NCI-H1694 treated with DMSO at 0.1 percent for 48 hours (cell line): ENCODE measurements at regions not wholly inside any gene's neighbourhood (a gene's known extent, or its start where the extent isn't known, plus 50 kb on each side); places are given as distances from the start of the nearest gene placed in this dataset.

ENCODE experiments used
- DNase-seq: peaks from one replicate; lab custom pipeline; 2025; lab: John Stamatoyannopoulos, UW

- DNase-seq = no peak
Observed at GRCh38 chr10:21263263-21263803, 262.1 kb downstream of the SKIDA1 start.

- no peak for DNase-seq
Observed at GRCh38 chr10:21261842-21262294, 263.6 kb downstream of the SKIDA1 start.

- no peak for DNase-seq
Observed at GRCh38 chr10:21260506-21261149, 264.9 kb downstream of the SKIDA1 start.

- no peak for DNase-seq
Observed at GRCh38 chr10:21260066-21260465, 265.4 kb downstream of the SKIDA1 start.

GRCh38 chr10:21257919-21258318 lies 267.6 kb downstream of the SKIDA1 start:
- DNase-seq = no peak

- no peak for DNase-seq
Observed at GRCh38 chr10:21257191-21257590, 268.3 kb downstream of the SKIDA1 start.

- no peak for DNase-seq
Observed at GRCh38 chr10:21249435-21249834, 276.0 kb downstream of the SKIDA1 start.

- DNase-seq = no peak
Observed at GRCh38 chr10:21247592-21247991, 277.9 kb downstream of the SKIDA1 start.

GRCh38 chr10:21246178-21246577 lies 279.3 kb downstream of the SKIDA1 start:
- DNase-seq = no peak

- no peak for DNase-seq
Observed at GRCh38 chr10:21243748-21244257, 281.7 kb downstream of the SKIDA1 start.

- DNase-seq = no peak
Observed at GRCh38 chr10:21242915-21243314, 282.6 kb downstream of the SKIDA1 start.

GRCh38 chr10:21238717-21239116 lies 286.8 kb downstream of the SKIDA1 start:
- no peak for DNase-seq

- no peak for DNase-seq
Observed at GRCh38 chr10:21238044-21238443, 287.4 kb downstream of the SKIDA1 start.

- DNase-seq = no peak
Observed at GRCh38 chr10:21234761-21235160, 290.7 kb downstream of the SKIDA1 start.

- DNase-seq = no peak
Observed at GRCh38 chr10:21230219-21230618, 295.3 kb downstream of the SKIDA1 start.

GRCh38 chr10:21217748-21218367 lies 307.6 kb downstream of the SKIDA1 start:
- no peak for DNase-seq

- DNase-seq = no peak
Observed at GRCh38 chr10:21217107-21217506, 308.4 kb downstream of the SKIDA1 start.

- DNase-seq = no peak
Observed at GRCh38 chr10:21214329-21214728, 311.2 kb downstream of the SKIDA1 start.

- no peak for DNase-seq
Observed at GRCh38 chr10:21213381-21213780, 312.1 kb downstream of the SKIDA1 start.

- no peak for DNase-seq
Observed at GRCh38 chr10:21212912-21213311, 312.6 kb downstream of the SKIDA1 start.

- DNase-seq = no peak
Observed at GRCh38 chr10:21212348-21212747, 313.1 kb downstream of the SKIDA1 start.

- DNase-seq = no peak
Observed at GRCh38 chr10:21209495-21209894, 312.4 kb upstream of the NEBL start.

GRCh38 chr10:21208666-21209316 lies 311.7 kb upstream of the NEBL start:
- DNase-seq = no peak
